ENCODE measurements at regions not wholly inside any gene's neighbourhood (a gene's known extent, or its start where the extent isn't known, plus 50 kb on each side); places are given as distances from the start of the nearest gene placed in this dataset.

GRCh38 chr3:63228087-63228486 is 50.0 kb upstream of the SYNPR start:
- Histone ChIP-seq H3K27ac (ENCODE audit: poor library complexity, severe bottlenecking) (no peak overlapping the region), H3K27me3 (ENCODE audit: insufficient read depth, poor library complexity, severe bottlenecking) (no peaks in the 10 kb centered on the region), H3K4me3 (ENCODE audit: severe bottlenecking) (no peak overlapping the region), H3K4me1 (ENCODE audit: insufficient read depth, poor library complexity, severe bottlenecking) (no peaks in the 10 kb centered on the region), H3K9me3 (ENCODE audit: severe bottlenecking) (no peaks in the 10 kb centered on the region), H3K36me3 (ENCODE audit: low read depth) (no peaks in the 10 kb centered on the region)
- DNase-seq (ENCODE audit: low spot score) (no peak), ATAC-seq (ENCODE audit: low read depth) (no peak)
- TF ChIP-seq CTCF (IDR thresholded peaks at IDR 0.05; ENCODE audit: poor library complexity, severe bottlenecking) = no peak
